Testis (tissue), 2 donors: ENCODE measurements at regions not wholly inside any gene's neighbourhood (a gene's known extent, or its start where the extent isn't known, plus 50 kb on each side); places are given as distances from the start of the nearest gene placed in this dataset.

Experiments
- CTCF ChIP-seq, 3 experiments: fragments of 450-650 bp in 2 of 3; fragments of 200-600 bp in 1 of 3; sonication (generic) in 1 of 3; IDR thresholded peaks; one replicate each; pipeline ENCODE4 v1.5.1; 2016 to 2019; ENCODE audit warnings: antibody characterized with exemption in 3 of 3, mild to moderate bottlenecking in 2 of 3, moderate library complexity in 1 of 3
- POLR2A ChIP-seq: fragments of 450-650 bp; IDR thresholded peaks from one replicate; pipeline ENCODE4 v1.6.1; 2017; ENCODE audit warnings: antibody characterized with exemption, mild to moderate bottlenecking, moderate library complexity

GRCh38 chr1:187041104-187041503 is 212.4 kb downstream of the PLA2G4A start:
- TF ChIP-seq CTCF (IDR thresholded peaks at IDR 0.05) = no peak
- no peak for TF ChIP-seq POLR2A
